ENCODE measurements at regions not wholly inside any gene's neighbourhood (a gene's known extent, or its start where the extent isn't known, plus 50 kb on each side); places are given as distances from the start of the nearest gene placed in this dataset.

- no peak overlapping the region for H3K27ac Mint-ChIP-seq
- POLR2A ChIA-PET = no interaction called here
- CTCF ChIA-PET = no interaction called here
- H3K36me3 Mint-ChIP-seq = no peaks in the 10 kb centered on the region
- 0 out of 2 replicates have a peak, but pooled peaks have one; percentile 23 for TF ChIP-seq ZNF512 (CRISPR knock-in tag; IDR thresholded peaks at IDR 0.05; ENCODE audit: borderline replicate concordance)
- no peak for TF ChIP-seq GRHL2 (CRISPR knock-in tag; IDR thresholded peaks at IDR 0.05; ENCODE audit: insufficient replicate concordance, severe bottlenecking)
- H3K4me1 Mint-ChIP-seq = no peaks in the 10 kb centered on the region
- DNase-seq (ENCODE audit: low spot score) (no peak), ATAC-seq (no peak)
- peaks cover 9% of the 10 kb centered on the region for H3K9me3 Mint-ChIP-seq
- no peaks in the 10 kb centered on the region; the same call in 1 of the 2 replicates for H3K27me3 Mint-ChIP-seq (ENCODE audit: low read depth)
- no peak overlapping the region for H3K4me3 Mint-ChIP-seq
Observed at GRCh38 chr5:138692370-138692769, 60.9 kb upstream of the CTNNA1 start.

GRCh38 chr5:138686668-138687067 is 66.6 kb upstream of the CTNNA1 start:
- no peaks in the 10 kb centered on the region for H3K4me1 Mint-ChIP-seq
- no peak overlapping the region for H3K27ac Mint-ChIP-seq
- POLR2A ChIA-PET = no interaction called here
- H3K4me3 Mint-ChIP-seq = no peak overlapping the region
- H3K9me3 Mint-ChIP-seq = peaks cover 47% of the 10 kb centered on the region
- peaks cover 15% of the 10 kb centered on the region for H3K27me3 Mint-ChIP-seq (ENCODE audit: low read depth)
- CTCF ChIA-PET = no interaction called here
- DNase-seq (ENCODE audit: low spot score) = no peak
- peaks cover 19% of the 10 kb centered on the region for H3K36me3 Mint-ChIP-seq
- no peak for TF ChIP-seq EMX1 (CRISPR knock-in tag; IDR thresholded peaks at IDR 0.05)
- TF ChIP-seq ZNF671 (CRISPR knock-in tag; IDR thresholded peaks at IDR 0.05) = no peak
- TF ChIP-seq GTF2I (CRISPR knock-in tag; conservative IDR thresholded peaks at IDR 0.05) = no peak
- no peak for TF ChIP-seq ZNF317 (CRISPR knock-in tag; IDR thresholded peaks at IDR 0.05; ENCODE audit: borderline replicate concordance, low read depth)
- no peak for TF ChIP-seq NFYB (CRISPR knock-in tag; conservative IDR thresholded peaks at IDR 0.05; ENCODE audit: low read depth)
- TF ChIP-seq TEAD1 (CRISPR knock-in tag; IDR thresholded peaks at IDR 0.05) = no peak
- TF ChIP-seq ELF4 (CRISPR knock-in tag; IDR thresholded peaks at IDR 0.05; ENCODE audit: low read depth) = no peak
- no peak for TF ChIP-seq E2F1 (CRISPR knock-in tag; IDR thresholded peaks at IDR 0.05)
- TF ChIP-seq CBFB (CRISPR knock-in tag; IDR thresholded peaks at IDR 0.05; ENCODE audit: low read depth) = no peak
- no peak for TF ChIP-seq E2F4 (CRISPR knock-in tag; IDR thresholded peaks at IDR 0.05; ENCODE audit: borderline replicate concordance, low read depth)
- no peak for TF ChIP-seq TEAD4 (CRISPR knock-in tag; IDR thresholded peaks at IDR 0.05)
- TF ChIP-seq TP53 (CRISPR knock-in tag; IDR thresholded peaks at IDR 0.05) = no peak
- ATAC-seq = no peak

DNA sequence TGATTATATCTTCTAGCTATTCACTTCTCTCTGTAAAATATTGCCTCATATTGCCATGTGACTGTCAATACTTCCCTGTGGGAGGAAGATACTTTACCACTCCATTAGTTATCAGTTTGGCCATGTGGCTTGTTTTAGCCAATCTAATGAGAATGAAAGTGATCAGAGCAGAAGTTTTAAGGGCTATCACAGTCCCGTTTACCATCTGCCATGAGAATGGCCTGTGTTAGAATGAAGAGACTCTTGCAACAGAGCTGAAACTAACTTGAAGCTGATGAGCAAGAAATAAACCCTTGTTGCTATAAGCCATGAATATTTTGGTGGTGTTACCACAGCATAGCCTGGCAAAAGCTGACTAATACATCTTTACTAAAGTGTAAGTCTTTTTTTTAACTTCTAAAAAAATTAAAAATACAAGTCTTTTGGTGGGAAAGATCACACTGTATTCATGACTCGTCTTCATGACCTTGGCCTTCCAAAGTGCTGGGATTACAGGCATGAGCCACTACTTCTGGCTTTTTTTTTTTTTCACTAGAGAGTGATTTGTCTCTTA is 68.0 kb upstream of the CTNNA1 start:
- POLR2A ChIA-PET = no interaction called here

More for the DNA sequence above, 68.0 kb upstream of the CTNNA1 start:
- H3K9me3 Mint-ChIP-seq = peaks cover 42% of the 10 kb centered on the region
- ATAC-seq (no peak), DNase-seq (ENCODE audit: low spot score) (no peak)
- TF ChIP-seq ZNF671 (CRISPR knock-in tag; IDR thresholded peaks at IDR 0.05) (no peak), NFATC4 (CRISPR knock-in tag; IDR thresholded peaks at IDR 0.05) (no peak), RORB (CRISPR knock-in tag; IDR thresholded peaks at IDR 0.05) (no peak), AFF4 (CRISPR knock-in tag; IDR thresholded peaks at IDR 0.05; ENCODE audit: borderline replicate concordance) (no peak), IRF1 (CRISPR knock-in tag; IDR thresholded peaks at IDR 0.05) (no peak), GABPB1 (CRISPR knock-in tag; IDR thresholded peaks at IDR 0.05) (no peak), ATF1 (CRISPR knock-in tag; IDR thresholded peaks at IDR 0.05) (no peak)
- H3K36me3 Mint-ChIP-seq = peaks cover 19% of the 10 kb centered on the region
- no peaks in the 10 kb centered on the region for H3K4me1 Mint-ChIP-seq
- H3K27me3 Mint-ChIP-seq (ENCODE audit: low read depth) = peaks cover 15% of the 10 kb centered on the region
- H3K4me3 Mint-ChIP-seq = no peak overlapping the region
- CTCF ChIA-PET = no interaction called here
- no peak overlapping the region for H3K27ac Mint-ChIP-seq
